ENCODE measurements at regions not wholly inside any gene's neighbourhood (a gene's known extent, or its start where the extent isn't known, plus 50 kb on each side); places are given as distances from the start of the nearest gene placed in this dataset.

DNA sequence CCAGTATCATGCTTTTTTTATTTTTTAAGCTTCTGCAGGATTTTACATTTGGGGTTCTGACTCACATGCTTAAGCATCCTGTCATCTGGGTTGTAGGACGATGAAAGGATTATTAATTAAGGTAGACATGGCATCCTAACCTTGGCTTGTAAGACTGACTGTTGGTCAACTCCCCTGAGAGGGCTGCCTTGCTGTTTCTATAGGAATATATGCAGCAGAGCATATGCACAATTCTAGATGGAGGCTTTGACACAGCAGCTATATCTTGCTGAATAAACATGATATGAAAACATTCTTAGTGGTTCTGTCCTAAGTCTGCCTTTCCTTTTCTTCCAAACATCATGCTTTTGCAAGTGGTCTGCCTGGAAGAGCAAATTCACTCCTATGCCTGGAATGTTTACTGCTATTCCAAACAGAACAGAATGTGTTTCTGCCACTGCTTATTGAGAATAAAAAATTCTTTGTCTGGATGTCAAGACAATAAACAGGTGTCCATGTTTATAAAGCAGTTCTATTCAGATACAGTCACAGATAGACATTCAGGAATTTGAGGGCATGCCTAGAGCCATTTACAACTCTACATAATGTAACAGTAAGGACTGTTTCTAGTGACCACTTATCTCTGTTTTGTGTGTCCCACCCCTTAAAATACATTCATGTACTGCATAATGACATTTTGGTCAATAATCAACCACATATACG, 166.2 kb upstream of the PPP2R2B start:
- Histone ChIP-seq H3K27ac (ENCODE audit: insufficient read depth, low read depth, low read length) (no peak overlapping the region), H3K36me3 (ENCODE audit: control insufficient read depth in 2 of 2, extremely low read depth in 1 of 2, insufficient read depth in 2 of 2, low read length in 2 of 2) (no peaks in the 10 kb centered on the region), H2AFZ (ENCODE audit: low read depth, low read length) (no peak overlapping the region), H4K20me1 (replicated peaks; ENCODE audit: control insufficient read depth, extremely low read depth, insufficient read depth, low read length) (no peaks in the 10 kb centered on the region), H3K4me3 (replicated peaks in 1 of 3; ENCODE audit: insufficient read depth in 1 of 3, low read depth in 1 of 3, low read length in 3 of 3) (no peak overlapping the region), H3K9me1 (replicated peaks; ENCODE audit: control insufficient read depth, extremely low read depth, insufficient read depth, low read length) (no peaks in the 10 kb centered on the region), H3K9ac (replicated peaks; ENCODE audit: extremely low read depth, insufficient read depth, low read length) (no peak overlapping the region), H3K79me2 (ENCODE audit: control insufficient read depth, insufficient read depth, low read length) (no peaks in the 10 kb centered on the region), H3K4me1 (ENCODE audit: control insufficient read depth, extremely low read depth, insufficient read depth, low read length) (no peaks in the 10 kb centered on the region), H3K27me3 (ENCODE audit: control insufficient read depth in 2 of 2, insufficient read depth in 2 of 2, low read length in 2 of 2) (no peaks in the 10 kb centered on the region), H3K4me2 (ENCODE audit: insufficient read depth, low read length) (no peak overlapping the region), H3K9me3 (replicated peaks; ENCODE audit: control insufficient read depth, insufficient read depth, low read length) (no peaks in the 10 kb centered on the region)
- dilution Hi-C loops (cut with MboI; ENCODE audit: extremely low pct_ligation_motif_present, low sequenced_read_pairs) = no loop called here
- BruUV-seq (replicated peaks) = no TSS peak
- intact Hi-C loops (cut with micrococcal nuclease) = no loop called here
- TF ChIP-seq JUN (IDR thresholded peaks at IDR 0.05; ENCODE audit: borderline replicate concordance, insufficient read depth, insufficient read length, low read depth) (no peak), GATA2 (IDR thresholded peaks at IDR 0.05; ENCODE audit: insufficient read depth, insufficient read length, low read depth, low read length) (no peak), POLR2A (IDR thresholded peaks at IDR 0.05; ENCODE audit: low read depth, low read length) (no peak), EZH2 (IDR thresholded peaks at IDR 0.05; ENCODE audit: borderline replicate concordance, low read depth, low read length, severe bottlenecking) (no peak), POLR2AphosphoS5 (IDR thresholded peaks at IDR 0.05; ENCODE audit: insufficient read depth, low read depth, low read length) (no peak), FOS (IDR thresholded peaks at IDR 0.05; ENCODE audit: borderline replicate concordance, insufficient read depth, low read length) (no peak), MAX (IDR thresholded peaks at IDR 0.05; ENCODE audit: insufficient read depth, insufficient read length) (no peak), MYC (IDR thresholded peaks at IDR 0.05; ENCODE audit: low read depth, low read length) (no peak)
- TF ChIP-seq, protein P1, sequence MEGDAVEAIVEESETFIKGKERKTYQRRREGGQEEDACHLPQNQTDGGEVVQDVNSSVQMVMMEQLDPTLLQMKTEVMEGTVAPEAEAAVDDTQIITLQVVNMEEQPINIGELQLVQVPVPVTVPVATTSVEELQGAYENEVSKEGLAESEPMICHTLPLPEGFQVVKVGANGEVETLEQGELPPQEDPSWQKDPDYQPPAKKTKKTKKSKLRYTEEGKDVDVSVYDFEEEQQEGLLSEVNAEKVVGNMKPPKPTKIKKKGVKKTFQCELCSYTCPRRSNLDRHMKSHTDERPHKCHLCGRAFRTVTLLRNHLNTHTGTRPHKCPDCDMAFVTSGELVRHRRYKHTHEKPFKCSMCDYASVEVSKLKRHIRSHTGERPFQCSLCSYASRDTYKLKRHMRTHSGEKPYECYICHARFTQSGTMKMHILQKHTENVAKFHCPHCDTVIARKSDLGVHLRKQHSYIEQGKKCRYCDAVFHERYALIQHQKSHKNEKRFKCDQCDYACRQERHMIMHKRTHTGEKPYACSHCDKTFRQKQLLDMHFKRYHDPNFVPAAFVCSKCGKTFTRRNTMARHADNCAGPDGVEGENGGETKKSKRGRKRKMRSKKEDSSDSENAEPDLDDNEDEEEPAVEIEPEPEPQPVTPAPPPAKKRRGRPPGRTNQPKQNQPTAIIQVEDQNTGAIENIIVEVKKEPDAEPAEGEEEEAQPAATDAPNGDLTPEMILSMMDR (IDR thresholded peaks at IDR 0.05; ENCODE audit: extremely low read depth in 1 of 2, insufficient read depth in 1 of 2, low read depth in 1 of 2, low read length in 2 of 2) = no peak
- POLR2A ChIA-PET = no interaction called here
- FAIRE-seq (no peak), DNase-seq (ENCODE audit: low read depth, low spot score) (no peak)
- CTCF ChIA-PET = no interaction called here

Measured in endothelial cell of umbilical vein (primary cell).